ENCODE measurements at regions not wholly inside any gene's neighbourhood (a gene's known extent, or its start where the extent isn't known, plus 50 kb on each side); places are given as distances from the start of the nearest gene placed in this dataset.
"Not testable (repeated sequence)": the region's sequence is repeated elsewhere in the genome, so short reads cannot be mapped to it uniquely, and the experiment has no call there.

DNA sequence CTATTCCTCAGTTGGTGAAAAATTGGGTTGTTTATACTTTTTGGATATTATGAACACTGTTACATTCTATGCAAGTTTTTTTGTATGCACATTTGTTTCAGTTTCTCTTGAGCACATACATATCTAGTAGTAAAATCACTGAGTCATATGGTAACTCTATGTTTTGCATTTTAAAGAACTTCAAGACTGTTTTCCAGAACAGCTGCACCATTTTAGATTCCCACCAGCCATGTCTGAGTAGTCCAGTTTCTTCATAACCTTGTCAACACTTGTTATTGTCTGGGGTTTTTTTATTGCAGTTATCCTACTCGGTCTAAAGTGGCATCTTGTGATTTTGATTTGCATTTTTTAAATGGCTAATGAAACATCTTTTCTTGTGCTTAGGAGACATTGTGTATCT, 100.3 kb upstream of the OTOS start:
- Histone ChIP-seq H4K20me1 (ENCODE audit: insufficient read depth, low read length) (no peaks in the 10 kb centered on the region; the same call in 1 of the 2 replicates), H3K4me1 (ENCODE audit: insufficient read depth, low read length) (no peaks in the 10 kb centered on the region), H3K79me2 (ENCODE audit: insufficient read depth, low read length) (no peaks in the 10 kb centered on the region), H3K27ac (ENCODE audit: low read length) (no peak overlapping the region), H3K9ac (ENCODE audit: low read depth, low read length) (no peak overlapping the region), H3K27me3 (ENCODE audit: insufficient read depth, low read length, poor library complexity) (no peaks in the 10 kb centered on the region), H3K36me3 (ENCODE audit: insufficient read depth, low read length) (no peaks in the 10 kb centered on the region), H3K4me2 (ENCODE audit: insufficient read depth, low read length) (no peak overlapping the region), H3K9me3 (ENCODE audit: insufficient read depth, low read length, severe bottlenecking) (no peaks in the 10 kb centered on the region), H2AFZ (ENCODE audit: low read depth, low read length) (no peak overlapping the region), H3K4me3 (ENCODE audit: low read depth in 1 of 2, low read length in 2 of 2) (no peak overlapping the region)
- TF ChIP-seq EZH2 (IDR thresholded peaks at IDR 0.05; ENCODE audit: borderline replicate concordance, low read depth, low read length, severe bottlenecking), result no peak
- TF ChIP-seq, protein P1, sequence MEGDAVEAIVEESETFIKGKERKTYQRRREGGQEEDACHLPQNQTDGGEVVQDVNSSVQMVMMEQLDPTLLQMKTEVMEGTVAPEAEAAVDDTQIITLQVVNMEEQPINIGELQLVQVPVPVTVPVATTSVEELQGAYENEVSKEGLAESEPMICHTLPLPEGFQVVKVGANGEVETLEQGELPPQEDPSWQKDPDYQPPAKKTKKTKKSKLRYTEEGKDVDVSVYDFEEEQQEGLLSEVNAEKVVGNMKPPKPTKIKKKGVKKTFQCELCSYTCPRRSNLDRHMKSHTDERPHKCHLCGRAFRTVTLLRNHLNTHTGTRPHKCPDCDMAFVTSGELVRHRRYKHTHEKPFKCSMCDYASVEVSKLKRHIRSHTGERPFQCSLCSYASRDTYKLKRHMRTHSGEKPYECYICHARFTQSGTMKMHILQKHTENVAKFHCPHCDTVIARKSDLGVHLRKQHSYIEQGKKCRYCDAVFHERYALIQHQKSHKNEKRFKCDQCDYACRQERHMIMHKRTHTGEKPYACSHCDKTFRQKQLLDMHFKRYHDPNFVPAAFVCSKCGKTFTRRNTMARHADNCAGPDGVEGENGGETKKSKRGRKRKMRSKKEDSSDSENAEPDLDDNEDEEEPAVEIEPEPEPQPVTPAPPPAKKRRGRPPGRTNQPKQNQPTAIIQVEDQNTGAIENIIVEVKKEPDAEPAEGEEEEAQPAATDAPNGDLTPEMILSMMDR (IDR thresholded peaks at IDR 0.05; ENCODE audit: borderline replicate concordance, extremely low read depth, low read length, poor library complexity, severe bottlenecking), result no peak
- DNase-seq, result no peak
- no peak for ATAC-seq (ENCODE audit: insufficient read depth, low read depth)

DNA sequence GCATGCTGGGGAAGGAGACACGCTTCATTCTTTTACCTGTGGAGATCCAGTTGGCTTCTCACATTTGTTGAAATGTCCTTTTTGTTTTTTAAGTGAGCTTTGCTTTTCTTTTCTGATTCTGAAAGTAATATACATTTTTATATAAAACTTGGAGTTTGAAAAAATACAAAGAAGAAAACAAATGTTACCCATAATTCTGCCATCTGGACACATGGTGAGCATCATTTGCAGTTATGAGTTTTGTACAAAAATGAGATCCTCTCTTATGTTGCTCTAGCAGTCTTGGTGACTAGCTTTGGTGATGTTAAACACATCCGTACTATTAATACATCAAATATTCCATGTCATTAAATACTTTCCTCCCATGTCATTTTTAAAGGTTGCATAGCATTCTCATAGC, 101.1 kb upstream of the OTOS start:
- TF ChIP-seq, protein P1 (IDR thresholded peaks at IDR 0.05; ENCODE audit: borderline replicate concordance, extremely low read depth, low read length, poor library complexity, severe bottlenecking), result no peak
- no peak for TF ChIP-seq EZH2 (IDR thresholded peaks at IDR 0.05; ENCODE audit: borderline replicate concordance, low read depth, low read length, severe bottlenecking)
- H3K27ac ChIP-seq (ENCODE audit: low read length), result no peak overlapping the region
- H3K9ac ChIP-seq (ENCODE audit: low read depth, low read length), result no peak overlapping the region
- H3K79me2 ChIP-seq (ENCODE audit: insufficient read depth, low read length), result no peaks in the 10 kb centered on the region
- no peak overlapping the region for H3K4me2 ChIP-seq (ENCODE audit: insufficient read depth, low read length)
- H2AFZ ChIP-seq (ENCODE audit: low read depth, low read length), result no peak overlapping the region
- H4K20me1 ChIP-seq (ENCODE audit: insufficient read depth, low read length), result no peaks in the 10 kb centered on the region; the same call in 1 of the 2 replicates
- H3K9me3 ChIP-seq (ENCODE audit: insufficient read depth, low read length, severe bottlenecking), result no peaks in the 10 kb centered on the region
- H3K4me3 ChIP-seq (ENCODE audit: low read depth in 1 of 2, low read length in 2 of 2), result no peak overlapping the region
- H3K36me3 ChIP-seq (ENCODE audit: insufficient read depth, low read length), result no peaks in the 10 kb centered on the region
- H3K27me3 ChIP-seq (ENCODE audit: insufficient read depth, low read length, poor library complexity), result no peaks in the 10 kb centered on the region
- no peak for ATAC-seq (ENCODE audit: insufficient read depth, low read depth)
- DNase-seq, result no peak
- no peaks in the 10 kb centered on the region for H3K4me1 ChIP-seq (ENCODE audit: insufficient read depth, low read length)

DNA sequence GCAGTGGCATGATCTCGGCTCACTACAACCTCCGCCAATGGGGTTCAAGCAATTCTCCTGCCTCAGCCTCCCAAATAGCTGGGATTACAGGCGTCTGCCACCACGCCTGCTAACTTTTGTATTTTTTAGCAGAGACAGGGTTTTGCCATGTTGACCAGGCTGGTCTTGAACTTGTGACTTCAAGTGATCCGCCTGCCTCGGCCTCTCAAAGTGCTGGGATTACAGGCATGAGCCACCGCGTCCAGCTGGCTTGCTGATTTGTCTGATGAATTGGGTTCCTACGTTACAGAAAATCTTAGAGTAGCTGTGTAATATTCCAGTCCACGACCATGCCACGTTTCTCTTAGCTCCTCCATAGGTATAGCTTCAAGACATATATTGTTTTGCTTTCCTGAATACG, 102.6 kb upstream of the OTOS start:
- not testable (repeated sequence) for H3K27me3 ChIP-seq (ENCODE audit: insufficient read depth, low read length, poor library complexity); H3K79me2 ChIP-seq (ENCODE audit: insufficient read depth, low read length); H3K9ac ChIP-seq (ENCODE audit: low read depth, low read length); H2AFZ ChIP-seq (ENCODE audit: low read depth, low read length); H3K36me3 ChIP-seq (ENCODE audit: insufficient read depth, low read length); H4K20me1 ChIP-seq (ENCODE audit: insufficient read depth, low read length); DNase-seq; H3K27ac ChIP-seq (ENCODE audit: low read length); H3K4me2 ChIP-seq (ENCODE audit: insufficient read depth, low read length); H3K4me1 ChIP-seq (ENCODE audit: insufficient read depth, low read length); ATAC-seq (ENCODE audit: insufficient read depth, low read depth); H3K9me3 ChIP-seq (ENCODE audit: insufficient read depth, low read length, severe bottlenecking); H3K4me3 ChIP-seq (ENCODE audit: low read depth in 1 of 2, low read length in 2 of 2)

DNA sequence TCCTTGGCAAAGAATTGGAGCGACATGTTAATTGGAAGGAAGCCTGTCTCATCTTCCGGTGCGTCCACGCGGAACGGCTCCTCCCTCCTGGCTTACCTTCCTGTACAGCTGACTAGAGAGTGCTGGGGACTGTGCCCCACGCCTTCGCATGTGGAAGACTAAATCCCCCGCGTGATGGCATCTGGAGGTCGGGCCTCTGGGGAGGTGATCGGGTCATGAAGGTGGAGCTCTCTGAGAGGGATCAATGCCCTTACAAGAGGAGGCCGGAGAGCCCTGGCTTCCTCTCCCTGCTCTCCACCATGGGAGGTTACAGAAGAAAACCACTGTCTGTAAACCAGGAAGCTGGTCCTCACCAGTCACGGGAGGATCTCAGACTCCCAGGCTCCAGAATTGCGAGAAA, 104.1 kb upstream of the OTOS start:
- Histone ChIP-seq H3K36me3 (ENCODE audit: insufficient read depth, low read length) (no peaks in the 10 kb centered on the region), H3K9me3 (ENCODE audit: insufficient read depth, low read length, severe bottlenecking) (no peaks in the 10 kb centered on the region), H3K4me1 (ENCODE audit: insufficient read depth, low read length) (no peaks in the 10 kb centered on the region), H4K20me1 (ENCODE audit: insufficient read depth, low read length) (no peaks in the 10 kb centered on the region; the same call in 1 of the 2 replicates), H3K27ac (ENCODE audit: low read length) (no peak overlapping the region), H2AFZ (ENCODE audit: low read depth, low read length) (no peak overlapping the region), H3K79me2 (ENCODE audit: insufficient read depth, low read length) (no peaks in the 10 kb centered on the region), H3K4me2 (ENCODE audit: insufficient read depth, low read length) (no peak overlapping the region), H3K27me3 (ENCODE audit: insufficient read depth, low read length, poor library complexity) (no peaks in the 10 kb centered on the region), H3K4me3 (ENCODE audit: low read depth in 1 of 2, low read length in 2 of 2) (no peak overlapping the region), H3K9ac (ENCODE audit: low read depth, low read length) (no peak overlapping the region)
- no peak for ATAC-seq (ENCODE audit: insufficient read depth, low read depth)
- DNase-seq, result no peak
- TF ChIP-seq, protein P1 (IDR thresholded peaks at IDR 0.05; ENCODE audit: borderline replicate concordance, extremely low read depth, low read length, poor library complexity, severe bottlenecking), result no peak
- no peak for TF ChIP-seq EZH2 (IDR thresholded peaks at IDR 0.05; ENCODE audit: borderline replicate concordance, low read depth, low read length, severe bottlenecking)
